OCI-LY7 (cell line): ENCODE measurements at regions not wholly inside any gene's neighbourhood (a gene's known extent, or its start where the extent isn't known, plus 50 kb on each side); places are given as distances from the start of the nearest gene placed in this dataset.
"Not testable (repeated sequence)": the region's sequence is repeated elsewhere in the genome, so short reads cannot be mapped to it uniquely, and the experiment has no call there.

Experiments used
- BruUV-seq: library from RNA; stranded (reverse); fragments of 400-500 nt; replicated peaks from 2 replicates; lab custom pipeline; 2021; lab: Mats Ljungman, UMichigan
- CTCF ChIA-PET: fragments of 300-600 bp; sonication (Branson Sonifier 250); formaldehyde crosslinking; loops from one replicate; lab custom pipeline; 2022; ENCODE audit warnings: antibody characterized with exemption; ENCODE audit not compliant: unreplicated experiment; lab: Charles Lee
- POLR2A ChIA-PET: fragments of 300-600 bp; sonication (Branson Sonifier 250); formaldehyde crosslinking; loops from one replicate; lab custom pipeline; 2022; ENCODE audit warnings: antibody characterized with exemption; lab: Charles Lee
- DNase-seq: peaks from one replicate; pipeline ENCODE4 v3.0.0-alpha.2; 2015; ENCODE audit warnings: low spot score
- H2AFZ ChIP-seq: fragments of 200-600 bp; sonication (generic), shearing (Covaris generic); 2 replicates; pipeline ENCODE4 v1.6.1; 2014; ENCODE audit warnings: mild to moderate bottlenecking, antibody characterized with exemption, low read length, moderate library complexity
- H3K27ac ChIP-seq: fragments of 200-600 bp; sonication (generic); 2 replicates; pipeline ENCODE4 v1.5.1; 2014; ENCODE audit warnings: mixed run types, low read depth, mild to moderate bottlenecking, moderate library complexity, low read length, inconsistent platforms; ENCODE audit not compliant: poor library complexity, severe bottlenecking
- H3K36me3 ChIP-seq: fragments of 200-600 bp; sonication (generic); 2 replicates; pipeline ENCODE4 v1.6.1; 2014; ENCODE audit warnings: mild to moderate bottlenecking, antibody characterized with exemption, low read length, moderate library complexity, mixed read lengths; ENCODE audit not compliant: insufficient read depth
- H3K4me1 ChIP-seq: fragments of 200-600 bp; sonication (generic); 2 replicates; pipeline ENCODE4 v1.5.1; 2014; ENCODE audit warnings: mild to moderate bottlenecking, low read length; ENCODE audit not compliant: insufficient read depth, poor library complexity, severe bottlenecking
- H3K4me2 ChIP-seq: fragments of 200-600 bp; sonication (generic); 2 replicates; pipeline ENCODE4 v1.6.1; 2014; ENCODE audit warnings: mild to moderate bottlenecking, low read length
- H3K4me3 ChIP-seq: fragments of 200-600 bp; sonication (generic); 2 replicates; pipeline ENCODE4 v1.5.1; 2014; ENCODE audit warnings: mild to moderate bottlenecking, low read depth, low read length; ENCODE audit not compliant: poor library complexity, severe bottlenecking
- H3K79me2 ChIP-seq: fragments of 200-600 bp; sonication (generic); 2 replicates; pipeline ENCODE4 v1.6.1; 2016; ENCODE audit warnings: low read depth, mild to moderate bottlenecking, low read length, moderate library complexity, mixed read lengths; ENCODE audit not compliant: insufficient read depth
- H3K9me2 ChIP-seq: fragments of 200-600 bp; sonication (generic); 2 replicates; pipeline ENCODE4 v1.6.1; 2016; ENCODE audit warnings: mild to moderate bottlenecking, low read length, mixed read lengths; ENCODE audit not compliant: insufficient read depth
- H3K9me3 ChIP-seq: fragments of 200-600 bp; sonication (generic); 2 replicates; pipeline ENCODE4 v1.6.1; 2014; ENCODE audit warnings: mild to moderate bottlenecking, mixed run types, low read length, mixed read lengths
- H4K20me1 ChIP-seq: fragments of 200-600 bp; sonication (generic); 2 replicates; pipeline ENCODE4 v1.6.1; 2014; ENCODE audit warnings: mild to moderate bottlenecking, antibody characterized with exemption, low read length, moderate library complexity, mixed read lengths; ENCODE audit not compliant: insufficient read depth
- EZH2phosphoT487 ChIP-seq: fragments of 200-600 bp; sonication (generic); IDR thresholded peaks from 2 replicates; pipeline ENCODE4 v1.6.1; 2018; ENCODE audit warnings: low read depth, borderline replicate concordance, mild to moderate bottlenecking, mixed run types, antibody characterized with exemption, low read length, moderate library complexity, mixed read lengths
- intact Hi-C: fragments of 100-400 bp; cut with micrococcal nuclease; formaldehyde crosslinking; loops from one replicate; pipeline ENCODE4 v1.10.0; 2022; ENCODE audit not compliant: unreplicated experiment
- TF ChIP-seq, protein P1 (sequence below): fragments of 200-600 bp; sonication (generic); conservative IDR thresholded peaks from 2 replicates; pipeline ENCODE4 v1.5.1; 2014; ENCODE audit warnings: mild to moderate bottlenecking, antibody characterized with exemption, low read length, moderate library complexity, mixed read lengths

DNA sequence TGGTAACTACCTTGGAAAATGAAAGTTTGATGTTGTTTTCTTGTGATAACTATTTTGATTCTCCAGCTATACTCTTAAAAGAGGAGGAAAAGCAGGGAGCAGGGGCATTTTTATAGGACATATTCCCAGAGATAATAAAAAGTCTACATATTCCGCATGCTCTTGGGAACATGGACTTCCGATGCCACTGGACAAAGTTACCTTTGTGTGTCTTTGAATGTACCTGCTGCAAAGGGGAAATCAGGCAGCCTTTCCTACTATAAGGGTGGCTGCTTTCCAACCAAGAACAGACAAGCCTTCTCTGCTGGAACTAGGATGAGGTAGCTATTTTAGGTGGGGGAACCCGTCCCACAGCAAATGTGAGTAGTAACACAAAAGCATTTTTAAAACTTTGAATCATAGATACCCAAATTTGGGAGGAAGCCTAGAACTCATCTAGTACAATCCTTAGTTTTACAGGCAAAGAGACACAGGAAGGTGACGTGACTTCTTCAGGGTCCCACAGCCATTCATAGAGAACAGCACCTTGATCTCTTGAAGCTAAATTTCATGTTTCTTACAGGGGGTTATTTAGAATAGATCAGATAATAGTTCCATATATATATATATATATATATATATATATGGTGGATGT, 179.9 kb downstream of the FASLG start:
- Histone ChIP-seq H3K9me2 (no peaks in the 10 kb centered on the region), H3K4me3 (no peak overlapping the region), H3K79me2 (no peaks in the 10 kb centered on the region), H3K9me3 (no peaks in the 10 kb centered on the region), H3K36me3 (no peaks in the 10 kb centered on the region), H3K4me2 (no peak overlapping the region), H4K20me1 (no peaks in the 10 kb centered on the region), H2AFZ (no peak overlapping the region), H3K4me1 (no peaks in the 10 kb centered on the region), H3K27ac (no peak overlapping the region)
- ChIA-PET POLR2A (no interaction called here), CTCF (no interaction called here)
- no peak for DNase-seq
- intact Hi-C loops, result no loop called here
- no peak for TF ChIP-seq EZH2phosphoT487
- TF ChIP-seq, protein P1, sequence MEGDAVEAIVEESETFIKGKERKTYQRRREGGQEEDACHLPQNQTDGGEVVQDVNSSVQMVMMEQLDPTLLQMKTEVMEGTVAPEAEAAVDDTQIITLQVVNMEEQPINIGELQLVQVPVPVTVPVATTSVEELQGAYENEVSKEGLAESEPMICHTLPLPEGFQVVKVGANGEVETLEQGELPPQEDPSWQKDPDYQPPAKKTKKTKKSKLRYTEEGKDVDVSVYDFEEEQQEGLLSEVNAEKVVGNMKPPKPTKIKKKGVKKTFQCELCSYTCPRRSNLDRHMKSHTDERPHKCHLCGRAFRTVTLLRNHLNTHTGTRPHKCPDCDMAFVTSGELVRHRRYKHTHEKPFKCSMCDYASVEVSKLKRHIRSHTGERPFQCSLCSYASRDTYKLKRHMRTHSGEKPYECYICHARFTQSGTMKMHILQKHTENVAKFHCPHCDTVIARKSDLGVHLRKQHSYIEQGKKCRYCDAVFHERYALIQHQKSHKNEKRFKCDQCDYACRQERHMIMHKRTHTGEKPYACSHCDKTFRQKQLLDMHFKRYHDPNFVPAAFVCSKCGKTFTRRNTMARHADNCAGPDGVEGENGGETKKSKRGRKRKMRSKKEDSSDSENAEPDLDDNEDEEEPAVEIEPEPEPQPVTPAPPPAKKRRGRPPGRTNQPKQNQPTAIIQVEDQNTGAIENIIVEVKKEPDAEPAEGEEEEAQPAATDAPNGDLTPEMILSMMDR, result no peak
- BruUV-seq, result no TSS peak

- H4K20me1 ChIP-seq, H3K4me2 ChIP-seq, H3K9me3 ChIP-seq, DNase-seq, intact Hi-C loops, POLR2A ChIA-PET, H3K36me3 ChIP-seq, H2AFZ ChIP-seq, CTCF ChIA-PET, H3K4me3 ChIP-seq, H3K4me1 ChIP-seq, H3K79me2 ChIP-seq, H3K9me2 ChIP-seq, BruUV-seq, H3K27ac ChIP-seq: not testable (repeated sequence)
These were observed 180.7 kb downstream of the FASLG start for GRCh38 chr1:172839639-172840038.

DNA sequence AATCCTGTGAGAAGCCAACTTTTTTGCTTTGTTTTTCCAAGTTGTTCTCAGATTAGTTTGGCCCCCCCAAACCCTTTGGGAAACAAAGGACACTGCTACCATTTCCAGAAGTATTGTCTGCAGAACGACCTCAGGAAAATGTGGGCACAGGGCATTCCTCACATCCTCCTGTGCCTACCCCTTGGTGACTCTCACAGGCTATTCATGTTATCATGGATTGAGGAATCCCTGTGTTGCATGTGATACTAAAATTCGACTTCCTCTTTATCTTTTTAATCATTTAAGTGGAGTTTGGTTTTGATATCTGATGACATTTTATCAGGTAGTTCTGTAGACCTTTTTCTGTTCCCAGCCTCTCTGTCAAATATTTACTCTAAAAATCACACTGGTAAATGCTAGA, 184.5 kb downstream of the FASLG start:
- no peaks in the 10 kb centered on the region for H4K20me1 ChIP-seq
- H3K9me3 ChIP-seq, result no peaks in the 10 kb centered on the region
- BruUV-seq, result no TSS peak
- ChIA-PET POLR2A (interaction anchor here (0.6 to 0.7 kb wide), 2 partner anchors 9 to 24 kb away, joined by 3 to 4 read pairs; no protein-coding TSS in a partner anchor), CTCF (no interaction called here)
- no peaks in the 10 kb centered on the region for H3K9me2 ChIP-seq
- H3K36me3 ChIP-seq, result no peaks in the 10 kb centered on the region
- no peak overlapping the region for H3K4me2 ChIP-seq
- intact Hi-C loops, result no loop called here
- no peaks in the 10 kb centered on the region for H3K79me2 ChIP-seq
- TF ChIP-seq, protein P1, result no peak
- H3K27ac ChIP-seq, result no peak overlapping the region
- no peak overlapping the region for H2AFZ ChIP-seq
- no peaks in the 10 kb centered on the region for H3K4me1 ChIP-seq
- no peak overlapping the region for H3K4me3 ChIP-seq
- no peak for DNase-seq
